ENCODE measurements at regions not wholly inside any gene's neighbourhood (a gene's known extent, or its start where the extent isn't known, plus 50 kb on each side); places are given as distances from the start of the nearest gene placed in this dataset.
"Not testable (repeated sequence)": the region's sequence is repeated elsewhere in the genome, so short reads cannot be mapped to it uniquely, and the experiment has no call there.

GRCh38 chr4:128672596-128672995 is 136.9 kb upstream of the JADE1 start:
- not testable (repeated sequence) for DNase-seq (ENCODE audit: low read depth in 1 of 2, low spot score in 1 of 2); H3K27ac ChIP-seq (replicated peaks); H3K27me3 ChIP-seq (ENCODE audit: insufficient read depth, poor library complexity, severe bottlenecking); H3K4me3 ChIP-seq (replicated peaks; ENCODE audit: insufficient read depth, low read length)

GRCh38 chr4:128670513-128670912 is 139.0 kb upstream of the JADE1 start:
- H3K4me3 ChIP-seq (replicated peaks; ENCODE audit: insufficient read depth, low read length) = no peak overlapping the region
- no peak for TF ChIP-seq REST (IDR thresholded peaks at IDR 0.05; ENCODE audit: insufficient replicate concordance, low read depth)
- no peak for TF ChIP-seq GABPA (IDR thresholded peaks at IDR 0.05; ENCODE audit: low read depth)
- no peak for TF ChIP-seq POLR2AphosphoS5 (IDR thresholded peaks at IDR 0.05; ENCODE audit: low read depth)
- TF ChIP-seq CTCF (IDR thresholded peaks at IDR 0.05; ENCODE audit: insufficient read depth, low read length) = no peak
- TF ChIP-seq SPI1 (IDR thresholded peaks at IDR 0.05; ENCODE audit: borderline replicate concordance, low read depth) = no peak
- no peak for DNase-seq (ENCODE audit: low read depth in 1 of 2, low spot score in 1 of 2)
- H3K27me3 ChIP-seq (ENCODE audit: insufficient read depth, poor library complexity, severe bottlenecking) = no peaks in the 10 kb centered on the region
- no peak overlapping the region for H3K27ac ChIP-seq (replicated peaks)

GRCh38 chr4:128668566-128668965 is 140.9 kb upstream of the JADE1 start:
- DNase-seq (ENCODE audit: low read depth in 1 of 2, low spot score in 1 of 2) = no peak
- no peak overlapping the region for H3K4me3 ChIP-seq (replicated peaks; ENCODE audit: insufficient read depth, low read length)
- TF ChIP-seq SPI1 (IDR thresholded peaks at IDR 0.05; ENCODE audit: borderline replicate concordance, low read depth) (no peak), GABPA (IDR thresholded peaks at IDR 0.05; ENCODE audit: low read depth) (no peak), POLR2AphosphoS5 (IDR thresholded peaks at IDR 0.05; ENCODE audit: low read depth) (no peak), CTCF (IDR thresholded peaks at IDR 0.05; ENCODE audit: insufficient read depth, low read length) (no peak)
- no peaks in the 10 kb centered on the region for H3K27me3 ChIP-seq (ENCODE audit: insufficient read depth, poor library complexity, severe bottlenecking)
- H3K27ac ChIP-seq (replicated peaks) = no peak overlapping the region

- H3K4me3 ChIP-seq (replicated peaks; ENCODE audit: insufficient read depth, low read length) = no peak overlapping the region
- H3K27ac ChIP-seq (replicated peaks) = no peak overlapping the region
- no peak for DNase-seq (ENCODE audit: low read depth in 1 of 2, low spot score in 1 of 2)
- no peaks in the 10 kb centered on the region for H3K27me3 ChIP-seq (ENCODE audit: insufficient read depth, poor library complexity, severe bottlenecking)
- TF ChIP-seq POLR2AphosphoS5 (IDR thresholded peaks at IDR 0.05; ENCODE audit: low read depth) (no peak), GABPA (IDR thresholded peaks at IDR 0.05; ENCODE audit: low read depth) (no peak), SPI1 (IDR thresholded peaks at IDR 0.05; ENCODE audit: borderline replicate concordance, low read depth) (no peak), REST (IDR thresholded peaks at IDR 0.05; ENCODE audit: insufficient replicate concordance, low read depth) (no peak), CTCF (IDR thresholded peaks at IDR 0.05; ENCODE audit: insufficient read depth, low read length) (no peak)
These were observed 144.0 kb upstream of the JADE1 start for GRCh38 chr4:128665514-128665913.
